ENCODE measurements at regions not wholly inside any gene's neighbourhood (a gene's known extent, or its start where the extent isn't known, plus 50 kb on each side); places are given as distances from the start of the nearest gene placed in this dataset.

- H3K4me3 Mint-ChIP-seq = no peak overlapping the region
- no peaks in the 10 kb centered on the region for H3K27me3 Mint-ChIP-seq (ENCODE audit: low read depth)
- no peaks in the 10 kb centered on the region for H3K9me3 Mint-ChIP-seq
- no peak overlapping the region for H3K27ac Mint-ChIP-seq
- H3K36me3 Mint-ChIP-seq (ENCODE audit: low read depth) = no peaks in the 10 kb centered on the region
- H3K4me1 Mint-ChIP-seq (ENCODE audit: low read depth) = no peaks in the 10 kb centered on the region
These were observed 248.1 kb downstream of the HS3ST3A1 start for GRCh38 chr17:13353590-13353989.

DNA sequence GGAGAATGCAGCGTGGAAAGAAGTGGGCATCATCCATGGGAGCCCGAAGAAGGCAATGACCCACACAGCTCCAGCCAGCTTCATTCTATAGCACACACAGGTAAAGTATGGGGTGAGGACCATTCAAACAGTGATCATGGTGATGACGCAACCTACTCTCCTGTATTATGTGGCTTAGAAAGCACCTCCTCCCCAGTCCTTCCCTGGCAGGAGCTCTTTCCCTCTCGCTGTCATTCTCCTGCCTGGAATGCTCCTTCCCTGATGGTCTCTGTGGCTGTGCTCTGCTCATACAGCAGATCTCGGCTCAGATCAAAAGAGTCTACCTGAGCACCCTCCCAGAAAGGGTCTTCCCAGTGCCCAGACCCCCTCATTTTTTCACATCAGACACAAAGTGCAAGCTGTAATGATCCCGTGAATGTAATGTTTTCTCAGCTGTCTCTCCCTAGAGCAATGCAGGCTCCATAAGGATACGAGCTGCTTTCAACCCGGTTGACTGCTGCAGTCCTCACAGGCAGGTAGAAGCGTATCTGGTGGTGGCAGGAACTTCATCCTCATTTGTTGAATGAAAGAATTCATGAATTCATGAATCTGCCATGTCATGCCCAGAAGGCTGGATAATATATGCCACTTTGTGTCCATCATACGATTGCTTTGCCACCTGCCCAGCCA lies 248.8 kb downstream of the HS3ST3A1 start:
- Mint-ChIP-seq H3K27ac (no peak overlapping the region), H3K9me3 (no peaks in the 10 kb centered on the region), H3K36me3 (ENCODE audit: low read depth) (no peaks in the 10 kb centered on the region), H3K27me3 (ENCODE audit: low read depth) (no peaks in the 10 kb centered on the region), H3K4me3 (no peak overlapping the region), H3K4me1 (ENCODE audit: low read depth) (no peaks in the 10 kb centered on the region)

DNA sequence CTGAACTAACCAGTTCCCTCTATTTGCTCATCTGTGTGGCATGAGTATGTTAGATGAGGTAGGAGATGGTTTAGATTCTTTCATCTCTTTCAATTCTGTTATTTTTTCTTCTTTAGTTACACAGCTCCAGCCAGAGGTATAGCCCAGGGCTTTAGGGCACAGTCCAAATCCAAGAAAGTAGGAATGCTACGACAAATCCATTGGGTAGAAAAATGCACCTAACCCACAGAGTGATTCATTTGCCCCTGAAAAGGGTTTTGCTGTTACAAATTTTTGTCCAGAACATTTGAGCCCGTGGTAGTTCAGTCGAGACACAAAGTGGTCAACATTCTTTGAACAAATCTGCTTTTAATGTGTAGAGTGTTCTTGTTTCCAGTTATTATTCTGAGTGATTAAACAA lies 250.7 kb downstream of the HS3ST3A1 start:
- H3K27me3 Mint-ChIP-seq (ENCODE audit: low read depth) = no peaks in the 10 kb centered on the region

GRCh38 chr17:13350466-13350865 lies 251.3 kb downstream of the HS3ST3A1 start:
- H3K9me3 Mint-ChIP-seq = no peaks in the 10 kb centered on the region
- peaks cover 1% of the 10 kb centered on the region for H3K36me3 Mint-ChIP-seq (ENCODE audit: low read depth)
- no peak overlapping the region for H3K4me3 Mint-ChIP-seq
- no peaks in the 10 kb centered on the region for H3K27me3 Mint-ChIP-seq (ENCODE audit: low read depth)
- no peak overlapping the region for H3K27ac Mint-ChIP-seq
- H3K4me1 Mint-ChIP-seq (ENCODE audit: low read depth) = peaks cover 3% of the 10 kb centered on the region

More for the DNA sequence above, 250.7 kb downstream of the HS3ST3A1 start:
- Mint-ChIP-seq H3K36me3 (ENCODE audit: low read depth) (peaks cover 1% of the 10 kb centered on the region), H3K9me3 (no peaks in the 10 kb centered on the region), H3K4me3 (no peak overlapping the region), H3K4me1 (ENCODE audit: low read depth) (peaks cover 3% of the 10 kb centered on the region), H3K27ac (no peak overlapping the region)

- H3K4me1 Mint-ChIP-seq (ENCODE audit: low read depth) = peaks cover 3% of the 10 kb centered on the region
- H3K36me3 Mint-ChIP-seq (ENCODE audit: low read depth) = peaks cover 1% of the 10 kb centered on the region
- H3K27me3 Mint-ChIP-seq (ENCODE audit: low read depth) = no peaks in the 10 kb centered on the region
- no peaks in the 10 kb centered on the region for H3K9me3 Mint-ChIP-seq
- no peak overlapping the region for H3K4me3 Mint-ChIP-seq
- peak overlapping the region; percentile 8 for H3K27ac Mint-ChIP-seq
These were observed 254.6 kb downstream of the HS3ST3A1 start for GRCh38 chr17:13346996-13347762.

- no peaks in the 10 kb centered on the region for H3K9me3 Mint-ChIP-seq
- peaks cover 3% of the 10 kb centered on the region for H3K4me1 Mint-ChIP-seq (ENCODE audit: low read depth)
- no peaks in the 10 kb centered on the region for H3K27me3 Mint-ChIP-seq (ENCODE audit: low read depth)
- H3K27ac Mint-ChIP-seq = no peak overlapping the region
- peaks cover 1% of the 10 kb centered on the region for H3K36me3 Mint-ChIP-seq (ENCODE audit: low read depth)
- no peak overlapping the region for H3K4me3 Mint-ChIP-seq
These were observed 255.1 kb downstream of the HS3ST3A1 start for GRCh38 chr17:13346592-13346991.

- no peaks in the 10 kb centered on the region for H3K27me3 Mint-ChIP-seq (ENCODE audit: low read depth)
- peaks cover 1% of the 10 kb centered on the region for H3K36me3 Mint-ChIP-seq (ENCODE audit: low read depth)
- no peaks in the 10 kb centered on the region for H3K9me3 Mint-ChIP-seq
- no peak overlapping the region for H3K27ac Mint-ChIP-seq
- peaks cover 3% of the 10 kb centered on the region for H3K4me1 Mint-ChIP-seq (ENCODE audit: low read depth)
- no peak overlapping the region for H3K4me3 Mint-ChIP-seq
These were observed 255.6 kb downstream of the HS3ST3A1 start for GRCh38 chr17:13346081-13346533.

GRCh38 chr17:13338421-13338820 lies 263.3 kb downstream of the HS3ST3A1 start:
- H3K4me1 Mint-ChIP-seq (ENCODE audit: low read depth) = peaks cover 3% of the 10 kb centered on the region
- peaks cover 7% of the 10 kb centered on the region for H3K27me3 Mint-ChIP-seq (ENCODE audit: low read depth)
- no peaks in the 10 kb centered on the region for H3K36me3 Mint-ChIP-seq (ENCODE audit: low read depth)
- no peaks in the 10 kb centered on the region for H3K9me3 Mint-ChIP-seq
- H3K4me3 Mint-ChIP-seq = no peak overlapping the region
- H3K27ac Mint-ChIP-seq = no peak overlapping the region

DNA sequence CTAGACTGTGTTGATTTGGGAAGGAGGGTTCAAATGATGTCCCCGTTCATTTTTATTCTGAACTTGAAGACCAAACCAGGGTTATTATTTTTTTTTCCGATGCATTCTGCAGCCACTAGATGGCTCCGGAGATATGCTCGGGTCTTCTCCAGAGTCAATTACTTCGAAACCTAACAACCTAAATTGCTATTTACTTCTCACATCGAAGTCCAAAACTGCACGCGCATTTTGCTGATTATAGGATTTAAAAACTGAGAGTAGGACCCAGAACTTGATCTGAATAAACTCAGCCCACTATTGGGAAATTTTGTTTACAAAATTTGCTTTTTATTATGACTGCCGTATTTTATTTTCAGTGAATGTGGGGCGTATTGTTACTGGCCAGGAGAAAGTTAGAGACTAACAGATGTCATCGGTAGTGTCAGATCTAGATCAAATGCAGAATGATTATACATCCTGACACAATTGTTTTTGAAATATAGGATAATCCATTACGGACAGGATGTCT lies 263.8 kb downstream of the HS3ST3A1 start:
- Mint-ChIP-seq H3K36me3 (ENCODE audit: low read depth) (no peaks in the 10 kb centered on the region), H3K9me3 (no peaks in the 10 kb centered on the region), H3K27me3 (ENCODE audit: low read depth) (peaks cover 7% of the 10 kb centered on the region), H3K4me1 (ENCODE audit: low read depth) (peaks cover 3% of the 10 kb centered on the region), H3K4me3 (no peak overlapping the region), H3K27ac (no peak overlapping the region)

DNA sequence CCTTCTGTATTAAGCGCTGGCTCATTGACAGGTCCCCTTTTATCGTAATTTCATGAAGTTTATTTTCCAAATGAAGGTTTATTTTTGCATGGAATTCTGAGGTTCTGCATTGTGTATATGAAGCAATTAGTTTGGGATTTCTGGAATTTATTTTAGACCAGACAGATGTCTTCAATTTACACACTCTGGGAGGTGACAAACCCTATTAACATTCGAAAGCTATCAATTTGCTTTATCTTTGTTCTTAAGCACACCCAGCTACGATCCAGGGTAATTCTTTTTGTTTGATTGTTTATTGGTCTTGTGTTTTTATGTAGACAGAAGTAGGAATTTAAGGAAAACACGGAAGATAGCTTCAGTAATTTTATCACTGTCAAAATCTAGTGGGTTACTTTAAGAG lies 264.6 kb downstream of the HS3ST3A1 start:
- Mint-ChIP-seq H3K4me3 (no peak overlapping the region), H3K27me3 (ENCODE audit: low read depth) (peaks cover 7% of the 10 kb centered on the region)

GRCh38 chr17:13334374-13334773 lies 267.4 kb downstream of the HS3ST3A1 start:
- Mint-ChIP-seq H3K9me3 (no peaks in the 10 kb centered on the region), H3K36me3 (ENCODE audit: low read depth) (no peaks in the 10 kb centered on the region), H3K4me3 (no peak overlapping the region), H3K27me3 (ENCODE audit: low read depth) (peaks cover 7% of the 10 kb centered on the region), H3K4me1 (ENCODE audit: low read depth) (peaks cover 3% of the 10 kb centered on the region), H3K27ac (no peak overlapping the region)

More for the DNA sequence above, 264.6 kb downstream of the HS3ST3A1 start:
- Mint-ChIP-seq H3K27ac (no peak overlapping the region), H3K4me1 (ENCODE audit: low read depth) (peaks cover 3% of the 10 kb centered on the region), H3K9me3 (no peaks in the 10 kb centered on the region), H3K36me3 (ENCODE audit: low read depth) (no peaks in the 10 kb centered on the region)

- Mint-ChIP-seq H3K4me1 (ENCODE audit: low read depth) (peaks cover 3% of the 10 kb centered on the region), H3K4me3 (no peak overlapping the region), H3K9me3 (no peaks in the 10 kb centered on the region)
These were observed 268.1 kb downstream of the HS3ST3A1 start for GRCh38 chr17:13333661-13334060.

GRCh38 chr17:13332207-13332606 lies 269.5 kb downstream of the HS3ST3A1 start:
- no peak overlapping the region for H3K27ac Mint-ChIP-seq
- H3K4me1 Mint-ChIP-seq (ENCODE audit: low read depth) = no peaks in the 10 kb centered on the region
- H3K27me3 Mint-ChIP-seq (ENCODE audit: low read depth) = no peaks in the 10 kb centered on the region
- H3K36me3 Mint-ChIP-seq (ENCODE audit: low read depth) = no peaks in the 10 kb centered on the region
- no peaks in the 10 kb centered on the region for H3K9me3 Mint-ChIP-seq
- no peak overlapping the region for H3K4me3 Mint-ChIP-seq

More at GRCh38 chr17:13333661-13334060, 268.1 kb downstream of the HS3ST3A1 start:
- Mint-ChIP-seq H3K36me3 (ENCODE audit: low read depth) (no peaks in the 10 kb centered on the region), H3K27me3 (ENCODE audit: low read depth) (peaks cover 7% of the 10 kb centered on the region), H3K27ac (no peak overlapping the region)

DNA sequence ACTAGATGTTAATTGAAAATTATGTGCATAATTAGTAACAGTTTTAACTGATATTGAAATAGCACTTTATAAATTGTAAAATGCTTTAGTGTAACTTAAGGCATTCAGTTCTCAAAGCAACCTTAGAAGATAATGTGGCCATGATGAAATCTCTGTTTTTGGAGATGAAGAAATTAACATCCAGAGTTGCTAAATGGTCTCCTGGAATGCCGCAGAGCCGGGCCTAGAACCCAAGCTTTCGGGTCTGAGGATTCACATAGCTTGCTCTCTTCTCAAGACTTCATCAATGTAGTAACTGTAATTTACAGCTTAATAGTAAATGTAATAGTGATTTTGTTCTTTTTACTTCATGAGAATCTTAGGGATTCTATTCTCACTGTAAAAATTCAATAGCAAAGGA lies 272.3 kb downstream of the HS3ST3A1 start:
- Mint-ChIP-seq H3K4me1 (ENCODE audit: low read depth) (no peaks in the 10 kb centered on the region), H3K27me3 (ENCODE audit: low read depth) (no peaks in the 10 kb centered on the region), H3K27ac (no peak overlapping the region), H3K36me3 (ENCODE audit: low read depth) (no peaks in the 10 kb centered on the region), H3K4me3 (no peak overlapping the region), H3K9me3 (no peaks in the 10 kb centered on the region)

DNA sequence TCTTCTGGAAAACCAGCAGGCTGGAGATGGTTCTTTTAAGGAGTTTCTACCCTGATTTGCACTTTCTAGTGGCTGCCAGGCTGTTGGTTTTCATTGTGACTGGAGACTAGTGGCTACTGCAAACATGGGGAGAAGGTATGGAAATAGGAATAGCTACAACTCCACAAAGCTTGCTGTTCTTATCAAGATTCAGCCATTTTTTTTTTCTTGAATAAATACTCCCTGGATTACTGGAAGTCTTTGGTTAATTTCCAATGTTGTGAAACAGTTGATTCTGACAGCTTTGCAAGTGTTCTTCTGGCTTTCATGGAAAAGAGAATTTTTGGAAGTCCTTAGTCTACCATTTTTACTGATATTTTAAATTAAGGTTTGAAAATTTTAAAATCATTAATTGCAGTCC lies 277.7 kb downstream of the HS3ST3A1 start:
- Mint-ChIP-seq H3K27me3 (ENCODE audit: low read depth) (no peaks in the 10 kb centered on the region), H3K4me3 (no peak overlapping the region), H3K9me3 (no peaks in the 10 kb centered on the region), H3K36me3 (ENCODE audit: low read depth) (no peaks in the 10 kb centered on the region), H3K27ac (no peak overlapping the region), H3K4me1 (ENCODE audit: low read depth) (no peaks in the 10 kb centered on the region)
